GM23338 (cell line): ENCODE measurements at regions not wholly inside any gene's neighbourhood (a gene's known extent, or its start where the extent isn't known, plus 50 kb on each side); places are given as distances from the start of the nearest gene placed in this dataset.

Experiments used
- ATAC-seq: fragments of 200-7000 bp; cut with Tn5 transposase; 3 replicates; pipeline ENCODE4 v1.9.1; 2020
- DNase-seq: peaks from one replicate; pipeline ENCODE4 v3.0.0-alpha.2; 2015; ENCODE audit warnings: low spot score
- H2AFZ ChIP-seq: fragments of 200-600 bp; sonication (generic); 2 replicates; pipeline ENCODE4 v1.8.0; 2016; ENCODE audit warnings: antibody characterized with exemption, mild to moderate bottlenecking, moderate library complexity
- H3F3A ChIP-seq: fragments of 200-600 bp; sonication (generic); replicated peaks from 2 replicates; pipeline ENCODE4 v1.8.0; 2017; ENCODE audit warnings: antibody characterized with exemption, mixed run types, low read depth
- H3K27ac ChIP-seq: fragments of 200-600 bp; sonication (generic); 2 replicates; pipeline ENCODE4 v1.6.1; 2016; ENCODE audit warnings: low read depth
- H3K27me3 ChIP-seq: fragments of 200-600 bp; sonication (generic); 2 replicates; pipeline ENCODE4 v1.8.0; 2016; ENCODE audit warnings: mild to moderate bottlenecking, mixed run types, moderate library complexity; ENCODE audit not compliant: insufficient read depth
- H3K36me3 ChIP-seq: fragments of 200-600 bp; sonication (generic); 2 replicates; pipeline ENCODE4 v1.8.0; 2016; ENCODE audit warnings: mild to moderate bottlenecking; ENCODE audit not compliant: insufficient read depth
- H3K4me1 ChIP-seq: fragments of 200-600 bp; sonication (generic); 2 replicates; pipeline ENCODE4 v1.8.0; 2016; ENCODE audit warnings: mild to moderate bottlenecking, moderate library complexity; ENCODE audit not compliant: insufficient read depth
- H3K4me2 ChIP-seq: fragments of 200-600 bp; sonication (generic); 2 replicates; pipeline ENCODE4 v1.7.1; 2017; ENCODE audit warnings: mixed run types
- H3K4me3 ChIP-seq: fragments of 200-600 bp; sonication (generic); 2 replicates; pipeline ENCODE4 v1.6.1; 2016; ENCODE audit warnings: mixed run types
- H3K79me2 ChIP-seq: fragments of 200-600 bp; sonication (generic); replicated peaks from 2 replicates; pipeline ENCODE4 v1.8.0; 2017; ENCODE audit warnings: mild to moderate bottlenecking; ENCODE audit not compliant: insufficient read depth
- H3K9me2 ChIP-seq: fragments of 200-600 bp; sonication (generic); 2 replicates; pipeline ENCODE4 v1.8.0; 2017; ENCODE audit not compliant: insufficient read depth
- H4K20me1 ChIP-seq: fragments of 200-600 bp; sonication (generic); replicated peaks from 2 replicates; pipeline ENCODE4 v1.8.0; 2017; ENCODE audit warnings: mild to moderate bottlenecking; ENCODE audit not compliant: insufficient read depth
- H3K27ac Mint-ChIP-seq: 2 replicates; pipeline ENCODE4 v1.8.0; 2020; ENCODE audit warnings: inconsistent platforms, mild to moderate bottlenecking, moderate library complexity, mixed read lengths
- H3K27me3 Mint-ChIP-seq: 3 replicates; pipeline ENCODE4 v1.8.0; 2022; ENCODE audit warnings: low read depth, mild to moderate bottlenecking, moderate library complexity, mixed read lengths, inconsistent platforms; ENCODE audit not compliant: insufficient read depth, poor library complexity
- H3K36me3 Mint-ChIP-seq: 3 replicates; pipeline ENCODE4 v1.8.0; 2021; ENCODE audit warnings: low read depth, mild to moderate bottlenecking, inconsistent platforms, moderate library complexity, mixed read lengths
- H3K4me1 Mint-ChIP-seq: 3 replicates; pipeline ENCODE4 v1.8.0; 2020; ENCODE audit warnings: mild to moderate bottlenecking, inconsistent platforms, mixed read lengths
- H3K4me3 Mint-ChIP-seq: 3 replicates; pipeline ENCODE4 v1.8.0; 2021; ENCODE audit warnings: moderate library complexity, mild to moderate bottlenecking, inconsistent platforms, mixed read lengths
- H3K9me3 Mint-ChIP-seq: 3 replicates; pipeline ENCODE4 v1.8.0; 2020; ENCODE audit warnings: moderate library complexity, mild to moderate bottlenecking, inconsistent platforms, mixed read lengths
- CREB1 ChIP-seq: fragments of 250-450 bp; sonication (Bioruptor Pico); IDR thresholded peaks from 2 replicates; pipeline ENCODE4 v1.5.0; 2020; ENCODE audit warnings: low read depth, mild to moderate bottlenecking, moderate library complexity
- CTCF ChIP-seq, 2 experiments: fragments of 200-600 bp in 1 of 2; sonication (generic) in 1 of 2; conservative IDR thresholded peaks; 2 replicates each; pipeline versions ENCODE4 v1.5.1 to v1.6.1; 2016 to 2017; ENCODE audit warnings: antibody characterized with exemption in 2 of 2, low read depth in 2 of 2, mild to moderate bottlenecking in 2 of 2, moderate library complexity in 1 of 2
- ETS1 ChIP-seq: IDR thresholded peaks from 2 replicates; pipeline ENCODE4 v1.6.1; 2016; ENCODE audit warnings: antibody characterized with exemption
- EZH2 ChIP-seq: fragments of 200-600 bp; sonication (generic); IDR thresholded peaks from one replicate; pipeline ENCODE4 v1.8.0; 2017; ENCODE audit warnings: antibody characterized with exemption, mild to moderate bottlenecking, low read depth; ENCODE audit not compliant: unreplicated experiment
- EZH2phosphoT487 ChIP-seq: fragments of 200-600 bp; sonication (generic); IDR thresholded peaks from one replicate; pipeline ENCODE4 v1.8.1; 2018; ENCODE audit warnings: antibody characterized with exemption; ENCODE audit not compliant: unreplicated experiment
- JUNB ChIP-seq: IDR thresholded peaks from one replicate; pipeline ENCODE4 v1.6.1; 2016; ENCODE audit warnings: antibody characterized with exemption; ENCODE audit not compliant: unreplicated experiment
- NANOG ChIP-seq: IDR thresholded peaks from 2 replicates; pipeline ENCODE4 v1.6.1; 2016; ENCODE audit warnings: antibody characterized with exemption, borderline replicate concordance
- REST ChIP-seq: IDR thresholded peaks from one replicate; pipeline ENCODE4 v1.6.1; 2018; ENCODE audit warnings: antibody characterized with exemption; ENCODE audit not compliant: unreplicated experiment
- STAT1 ChIP-seq: IDR thresholded peaks from one replicate; pipeline ENCODE4 v1.6.1; 2016; ENCODE audit warnings: antibody characterized with exemption; ENCODE audit not compliant: unreplicated experiment
- ZNF114 ChIP-seq: fragments of 250-450 bp; sonication (Bioruptor Pico); IDR thresholded peaks from 2 replicates; pipeline ENCODE4 v1.5.0; 2020; ENCODE audit warnings: mild to moderate bottlenecking, moderate library complexity
- ZNF331 ChIP-seq: fragments of 250-450 bp; sonication (Bioruptor Pico); IDR thresholded peaks from 2 replicates; pipeline ENCODE4 v1.5.0; 2020; ENCODE audit warnings: low read depth, mild to moderate bottlenecking, moderate library complexity

- TF ChIP-seq CTCF (conservative IDR thresholded peaks at IDR 0.05; ENCODE audit: low read depth in 2 of 2) (no peak), ETS1 (no peak), CREB1 (no peak), ZNF331 (CRISPR knock-in tag) (no peak), STAT1 (no peak), NANOG (no peak), REST (no peak), EZH2phosphoT487 (no peak), EZH2 (no peak), ZNF114 (CRISPR knock-in tag) (no peak), JUNB (no peak)
Measured at GRCh38 chr2:5976531-5977065, 284.4 kb downstream of the SOX11 start (continued).

- Histone ChIP-seq H3K27ac (no peak overlapping the region), H3K4me2 (no peak overlapping the region), H3K36me3 (0 out of 2 replicates have a peak, but pooled peaks cover 4% of the 10 kb centered on the region), H3K79me2 (no peaks in the 10 kb centered on the region), H4K20me1 (no peaks in the 10 kb centered on the region), H3K4me3 (no peak overlapping the region), H3K27me3 (no peaks in the 10 kb centered on the region), H2AFZ (no peak overlapping the region), H3K4me1 (peaks cover 12% of the 10 kb centered on the region), H3K9me2 (no peaks in the 10 kb centered on the region), H3F3A (no peaks in the 10 kb centered on the region)
- DNase-seq (no peak), ATAC-seq (no peak)
- Mint-ChIP-seq H3K9me3 (peaks cover 85% of the 10 kb centered on the region), H3K4me3 (no peak overlapping the region), H3K27ac (no peak overlapping the region), H3K36me3 (no peaks in the 10 kb centered on the region; the same call in 1 of the 3 replicates), H3K27me3 (peaks cover 5% of the 10 kb centered on the region), H3K4me1 (peaks cover 26% of the 10 kb centered on the region)
- TF ChIP-seq JUNB (no peak), CTCF (conservative IDR thresholded peaks at IDR 0.05; ENCODE audit: low read depth in 2 of 2) (no peak; a peak in 1 of 4 replicates), STAT1 (no peak), EZH2phosphoT487 (no peak), ETS1 (no peak), ZNF114 (CRISPR knock-in tag) (no peak), ZNF331 (CRISPR knock-in tag) (no peak)
Measured at GRCh38 chr2:5977477-5977876, 285.3 kb downstream of the SOX11 start.
